GM12891 (cell line): ENCODE measurements at regions not wholly inside any gene's neighbourhood (a gene's known extent, or its start where the extent isn't known, plus 50 kb on each side); places are given as distances from the start of the nearest gene placed in this dataset.

Experiments used
- DNase-seq: peaks from one replicate; pipeline ENCODE4 v3.0.0; 2011; ENCODE audit warnings: low spot score; ENCODE audit not compliant: insufficient read length
- FAIRE-seq: peaks from 2 replicates; lab custom pipeline; 2011; peaks lifted over from hg19 to GRCh38; lab: Jason Lieb, UNC
- PAX5 ChIP-seq: IDR thresholded peaks from 2 replicates; pipeline ENCODE4 v1.6.1; 2011; ENCODE audit warnings: low read length, moderate library complexity, mild to moderate bottlenecking; ENCODE audit not compliant: insufficient read depth, severe bottlenecking
- POLR2A ChIP-seq: IDR thresholded peaks from 2 replicates; pipeline ENCODE4 v1.6.1; 2011; ENCODE audit warnings: low read depth, low read length, control low read depth
- POLR2AphosphoS5 ChIP-seq: IDR thresholded peaks from 2 replicates; pipeline ENCODE4 v1.6.1; 2011; ENCODE audit warnings: low read depth, low read length, control low read depth
- POU2F2 ChIP-seq: IDR thresholded peaks from 2 replicates; pipeline ENCODE4 v1.6.1; 2011; ENCODE audit warnings: low read depth, mild to moderate bottlenecking, control low read depth, low read length, moderate library complexity
- SPI1 ChIP-seq: IDR thresholded peaks from 2 replicates; pipeline ENCODE4 v1.6.1; 2011; ENCODE audit warnings: low read depth, low read length, control low read depth
- TAF1 ChIP-seq: IDR thresholded peaks from 2 replicates; pipeline ENCODE4 v1.6.1; 2011; ENCODE audit warnings: low read depth, low read length, control low read depth

GRCh38 chr1:82837766-82838465, 1037.2 kb downstream of the ADGRL2 start:
- FAIRE-seq (no peak), DNase-seq (no peak)
- no peak for TF ChIP-seq POU2F2
- TF ChIP-seq TAF1: no peak
- no peak for TF ChIP-seq POLR2AphosphoS5
- TF ChIP-seq POLR2A: no peak
- no peak for TF ChIP-seq SPI1
- no peak for TF ChIP-seq PAX5

DNA sequence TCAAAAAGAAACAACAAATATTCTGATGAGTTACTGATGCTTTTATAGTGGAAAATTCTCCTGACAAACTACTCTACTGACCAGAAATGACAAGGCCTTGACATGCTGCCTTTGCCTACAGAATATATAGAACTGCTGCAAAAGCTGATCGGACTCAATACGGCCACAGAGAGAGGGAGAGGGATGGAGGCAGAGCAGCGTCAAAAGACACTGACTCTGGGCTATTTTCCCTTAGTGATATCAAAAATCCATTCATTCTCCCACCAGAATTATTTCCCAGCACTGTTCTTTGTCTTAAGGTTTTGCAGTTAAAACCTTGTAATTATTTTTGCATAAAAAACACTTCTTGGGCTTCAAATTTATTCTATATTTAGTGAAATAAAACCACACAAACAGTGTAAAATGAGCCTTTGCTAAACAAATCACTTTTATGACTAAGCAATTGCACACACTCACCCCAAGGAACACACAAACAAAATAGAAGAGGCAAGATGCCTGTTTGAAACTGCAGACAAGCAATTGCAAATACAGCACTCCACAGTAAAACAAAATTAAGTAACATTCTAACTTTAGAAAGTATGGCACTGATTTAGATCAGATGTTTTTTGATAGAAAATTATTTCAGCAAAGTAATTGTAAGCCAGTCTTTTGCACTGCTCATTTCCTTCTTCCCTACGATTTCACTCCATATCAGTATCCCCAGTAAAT, 1036.4 kb downstream of the ADGRL2 start:
- no peak for TF ChIP-seq TAF1
- no peak for TF ChIP-seq SPI1
- no peak for TF ChIP-seq POU2F2
- TF ChIP-seq POLR2AphosphoS5: no peak
- TF ChIP-seq PAX5: no peak
- no peak for DNase-seq
- FAIRE-seq: no peak

DNA sequence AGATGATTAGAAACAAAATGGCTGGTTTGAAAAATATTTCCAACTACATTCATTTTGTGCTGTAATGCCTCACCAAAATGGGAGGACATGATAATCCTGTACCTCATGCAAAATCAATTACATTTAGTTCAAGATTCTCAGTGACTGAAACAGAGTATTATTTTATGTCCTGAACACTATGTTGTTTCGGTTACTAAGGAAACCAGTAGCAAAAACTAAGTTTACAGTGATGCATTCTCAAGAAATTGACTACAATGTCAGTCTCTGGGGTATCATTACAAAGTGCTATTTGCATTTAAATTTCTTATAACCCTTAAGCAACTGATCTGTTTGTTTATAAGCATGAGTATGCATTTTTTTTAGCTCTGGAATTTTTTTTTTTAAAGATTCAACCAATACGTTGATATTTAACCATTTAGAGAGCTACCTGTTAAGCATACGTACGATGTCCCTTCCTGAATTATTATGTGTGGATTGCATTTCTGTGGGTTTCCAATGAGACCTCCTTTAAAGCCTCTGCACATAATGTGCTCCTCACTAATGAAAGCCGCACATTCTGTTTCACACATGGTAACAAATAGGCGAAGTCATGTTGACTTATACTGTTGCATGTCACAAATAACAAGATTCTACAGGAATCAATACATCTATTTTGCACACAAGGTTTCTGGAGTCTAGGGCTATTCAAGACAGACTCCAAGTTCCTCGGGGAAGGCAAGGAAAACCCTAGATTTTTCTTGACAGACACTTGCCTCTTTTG, 1035.7 kb downstream of the ADGRL2 start:
- DNase-seq (no peak), FAIRE-seq (no peak)
- no peak for TF ChIP-seq PAX5
- TF ChIP-seq POU2F2: no peak
- TF ChIP-seq POLR2A: no peak
- TF ChIP-seq POLR2AphosphoS5: no peak
- TF ChIP-seq SPI1: no peak
- no peak for TF ChIP-seq TAF1

DNA sequence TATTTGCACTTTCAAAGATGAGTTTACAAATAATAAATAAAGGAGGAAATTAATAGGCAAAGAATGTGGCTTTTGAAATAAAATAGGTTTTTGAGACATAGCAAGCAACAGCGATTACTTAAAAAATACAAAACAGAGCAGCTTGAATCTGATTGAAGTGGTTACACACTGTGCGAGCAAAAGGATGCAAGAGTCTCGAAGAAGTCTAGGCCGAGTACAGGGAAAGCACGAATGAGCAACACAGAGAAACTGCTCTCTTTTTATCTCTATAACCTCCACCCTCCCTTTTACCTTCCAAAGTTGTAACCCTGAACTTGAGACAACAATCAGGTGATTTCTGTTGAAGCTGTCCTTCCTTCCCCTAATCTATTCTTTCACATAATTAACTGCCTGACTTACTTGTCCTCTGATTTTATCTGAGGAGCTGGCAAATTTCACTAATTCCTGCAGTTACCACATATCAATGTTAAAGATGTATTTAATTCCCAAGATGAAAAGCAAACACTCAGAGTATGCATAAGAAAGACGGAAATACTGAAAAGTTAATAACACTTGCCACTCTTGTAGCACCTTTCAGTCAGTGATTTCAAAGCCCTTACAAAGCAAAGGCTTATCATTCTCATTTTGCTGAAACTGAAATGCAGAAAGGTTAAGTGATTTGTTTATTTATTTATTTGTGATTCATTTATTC, 1030.1 kb downstream of the ADGRL2 start:
- DNase-seq (no peak), FAIRE-seq (no peak)
- TF ChIP-seq POLR2AphosphoS5: no peak

GRCh38 chr1:82829527-82829926, 1028.8 kb downstream of the ADGRL2 start:
- DNase-seq (no peak), FAIRE-seq (no peak)
- no peak for TF ChIP-seq POLR2A
- no peak for TF ChIP-seq PAX5
- TF ChIP-seq POU2F2: no peak
- no peak for TF ChIP-seq TAF1
- no peak for TF ChIP-seq SPI1
- no peak for TF ChIP-seq POLR2AphosphoS5

DNA sequence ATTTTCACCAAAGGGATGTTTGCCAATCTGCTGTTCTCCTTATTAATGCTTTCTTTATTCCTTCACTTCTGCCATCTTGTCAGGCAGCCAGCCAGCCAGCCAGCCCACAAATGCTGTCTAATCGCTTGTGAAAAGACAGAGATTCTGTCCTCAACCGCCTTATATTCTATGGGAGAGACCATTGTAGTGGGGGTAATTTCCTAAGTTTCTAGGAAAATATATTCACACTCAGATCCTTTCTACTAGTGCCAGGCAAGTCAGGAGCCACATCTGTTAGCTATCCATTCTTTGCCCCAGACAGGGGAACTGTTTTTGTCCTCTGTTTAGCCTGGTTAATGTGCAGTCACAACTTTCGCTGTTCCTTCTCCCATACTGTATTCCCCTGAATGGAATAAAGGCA, 1023.1 kb downstream of the ADGRL2 start:
- TF ChIP-seq TAF1 (no peak), POLR2AphosphoS5 (no peak), POLR2A (no peak), SPI1 (no peak), POU2F2 (no peak), PAX5 (no peak)
- no peak for FAIRE-seq
- DNase-seq: no peak

DNA sequence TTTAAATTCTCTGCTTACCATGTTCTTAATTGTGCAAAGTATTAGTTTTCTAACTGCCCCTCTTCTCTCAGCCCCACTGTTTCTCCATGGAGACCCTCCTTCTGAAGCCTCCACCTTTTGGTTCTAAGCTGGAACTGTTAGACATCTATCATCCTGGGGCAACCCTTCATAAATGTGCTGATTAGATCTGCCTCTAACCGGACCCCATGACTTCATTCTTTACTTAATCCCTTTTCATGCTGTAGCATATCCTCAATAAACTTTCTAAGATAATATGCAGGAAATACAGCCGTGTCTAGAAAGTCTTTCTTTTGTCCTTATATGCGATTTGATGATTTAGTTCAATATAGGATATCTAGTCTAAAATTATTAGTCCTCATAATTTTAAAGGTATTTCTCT, 1020.1 kb downstream of the ADGRL2 start:
- DNase-seq: no peak
- TF ChIP-seq POLR2A (no peak), TAF1 (no peak), SPI1 (no peak), PAX5 (no peak), POU2F2 (no peak), POLR2AphosphoS5 (no peak)
- FAIRE-seq: no peak

- no peak for DNase-seq
- TF ChIP-seq POLR2A: no peak
- TF ChIP-seq SPI1: no peak
- TF ChIP-seq PAX5: no peak
- no peak for TF ChIP-seq POLR2AphosphoS5
- TF ChIP-seq POU2F2: no peak
- TF ChIP-seq TAF1: no peak
- FAIRE-seq: no peak
Observed at GRCh38 chr1:82819234-82819633, 1018.5 kb downstream of the ADGRL2 start.

DNA sequence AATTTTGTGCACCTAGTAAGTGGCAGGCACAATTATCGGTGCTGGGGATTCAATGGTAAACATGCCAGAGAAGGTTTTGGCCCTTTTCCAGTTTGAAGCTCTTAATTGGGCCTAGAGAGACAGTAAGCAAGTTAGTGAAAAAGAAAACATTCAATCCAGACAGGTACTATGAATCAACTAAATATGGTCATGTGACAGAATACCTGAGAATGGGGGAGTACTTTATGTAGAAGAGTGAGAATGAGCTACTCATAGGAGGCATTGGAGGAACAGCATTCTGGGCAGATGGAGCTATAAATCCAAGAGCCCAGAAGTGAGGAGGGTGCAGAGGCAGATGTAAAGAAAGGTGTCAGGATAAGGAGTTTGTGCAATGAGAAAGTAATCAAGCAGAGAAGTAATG, 1017.9 kb downstream of the ADGRL2 start:
- FAIRE-seq (no peak), DNase-seq (no peak)
- TF ChIP-seq POU2F2 (no peak), POLR2A (no peak), POLR2AphosphoS5 (no peak), SPI1 (no peak), TAF1 (no peak), PAX5 (no peak)

GRCh38 chr1:82813386-82813785, 1012.7 kb downstream of the ADGRL2 start:
- DNase-seq: no peak
- TF ChIP-seq POLR2AphosphoS5 (no peak), TAF1 (no peak), SPI1 (no peak), PAX5 (no peak), POU2F2 (no peak), POLR2A (no peak)
- FAIRE-seq: no peak
